ENCODE measurements at regions not wholly inside any gene's neighbourhood (a gene's known extent, or its start where the extent isn't known, plus 50 kb on each side); places are given as distances from the start of the nearest gene placed in this dataset.

DNA sequence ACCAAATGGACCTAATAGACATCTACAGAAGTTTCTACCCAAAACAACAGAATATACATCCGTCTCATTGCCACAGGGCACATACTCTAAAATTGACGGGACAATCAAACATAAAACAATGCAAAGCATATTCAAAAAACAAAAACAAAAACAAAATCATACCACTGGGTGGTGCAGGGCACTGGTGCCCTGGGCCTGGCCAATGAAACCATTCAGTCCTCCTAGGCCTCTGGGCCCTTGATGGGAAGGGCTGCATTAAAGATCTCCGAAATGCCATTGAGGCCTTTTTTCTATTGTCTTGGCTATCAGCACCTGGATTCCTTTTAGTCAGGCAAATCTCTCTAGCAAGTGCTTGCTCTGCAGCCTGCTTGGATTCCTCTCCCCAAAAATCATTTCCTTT, 213.9 kb upstream of the ZCCHC13 start:
- CTCF ChIA-PET = no interaction called here
- no peaks in the 10 kb centered on the region for H3K9me2 ChIP-seq
- H3K4me1 ChIP-seq (ENCODE audit: control insufficient read depth in 1 of 2, insufficient read depth in 2 of 2, low read depth in 1 of 2, low read length in 1 of 2) = no peaks in the 10 kb centered on the region
- 0 out of 2 replicates have a peak, but pooled peaks cover 4% of the 10 kb centered on the region for H3K9me3 ChIP-seq
- no peak overlapping the region for H3K4me2 ChIP-seq
- DNase-seq = no peak
- no peak overlapping the region for H3K4me3 ChIP-seq (ENCODE audit: low read depth in 2 of 2, low read length in 1 of 2)
- POLR2A ChIA-PET = no interaction called here
- no peak overlapping the region for H2AFZ ChIP-seq (ENCODE audit: low read depth)
- no peaks in the 10 kb centered on the region for H3K36me3 ChIP-seq (replicated peaks in 1 of 2; ENCODE audit: control insufficient read depth in 1 of 2, insufficient read depth in 2 of 2, low read length in 1 of 2)
- H3K27me3 ChIP-seq (ENCODE audit: insufficient read depth) = no peaks in the 10 kb centered on the region
- H4K20me1 ChIP-seq (ENCODE audit: insufficient read depth) = no peaks in the 10 kb centered on the region
- WGBS (ENCODE audit: low lambda C conversion rate) = 14% methylated on average over 3 of the region's 3 CpGs
- H3F3A ChIP-seq (replicated peaks; ENCODE audit: insufficient read depth) = no peaks in the 10 kb centered on the region
- TF ChIP-seq SIN3A (IDR thresholded peaks at IDR 0.05; ENCODE audit: borderline replicate concordance, low read depth, low read length) (no peak), FOXM1 (IDR thresholded peaks at IDR 0.05; ENCODE audit: low read depth) (no peak), FOXJ3 (CRISPR knock-in tag; IDR thresholded peaks at IDR 0.05) (no peak), FOSL2 (IDR thresholded peaks at IDR 0.05; ENCODE audit: borderline replicate concordance, low read depth) (no peak), YY1 (IDR thresholded peaks at IDR 0.05; ENCODE audit: low read depth) (no peak), POLR2AphosphoS5 (IDR thresholded peaks at IDR 0.05; ENCODE audit: low read depth, low read length) (no peak), TEAD4 (IDR thresholded peaks at IDR 0.05; ENCODE audit: borderline replicate concordance, insufficient read depth) (no peak), TCF12 (IDR thresholded peaks at IDR 0.05) (no peak), EZH2phosphoT487 (IDR thresholded peaks at IDR 0.05; ENCODE audit: borderline replicate concordance, low read depth) (no peak), RCOR1 (IDR thresholded peaks at IDR 0.05; ENCODE audit: low read length) (no peak), GABPA (IDR thresholded peaks at IDR 0.05; ENCODE audit: low read depth) (no peak), GATA2 (CRISPR knock-in tag; IDR thresholded peaks at IDR 0.05) (no peak), MEF2A (IDR thresholded peaks at IDR 0.05; ENCODE audit: borderline replicate concordance, low read depth) (no peak), JUND (IDR thresholded peaks at IDR 0.05) (no peak), RAD21 (IDR thresholded peaks at IDR 0.05; ENCODE audit: low read length) (no peak), RFX5 (IDR thresholded peaks at IDR 0.05; ENCODE audit: low read length) (no peak), CHD2 (IDR thresholded peaks at IDR 0.05; ENCODE audit: low read length, partially characterized antibody) (no peak)
- TF ChIP-seq, protein P1, sequence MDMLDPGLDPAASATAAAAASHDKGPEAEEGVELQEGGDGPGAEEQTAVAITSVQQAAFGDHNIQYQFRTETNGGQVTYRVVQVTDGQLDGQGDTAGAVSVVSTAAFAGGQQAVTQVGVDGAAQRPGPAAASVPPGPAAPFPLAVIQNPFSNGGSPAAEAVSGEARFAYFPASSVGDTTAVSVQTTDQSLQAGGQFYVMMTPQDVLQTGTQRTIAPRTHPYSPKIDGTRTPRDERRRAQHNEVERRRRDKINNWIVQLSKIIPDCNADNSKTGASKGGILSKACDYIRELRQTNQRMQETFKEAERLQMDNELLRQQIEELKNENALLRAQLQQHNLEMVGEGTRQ (IDR thresholded peaks at IDR 0.05; ENCODE audit: borderline replicate concordance, low read depth, low read length) = no peak
- TF ChIP-seq, protein P2, sequence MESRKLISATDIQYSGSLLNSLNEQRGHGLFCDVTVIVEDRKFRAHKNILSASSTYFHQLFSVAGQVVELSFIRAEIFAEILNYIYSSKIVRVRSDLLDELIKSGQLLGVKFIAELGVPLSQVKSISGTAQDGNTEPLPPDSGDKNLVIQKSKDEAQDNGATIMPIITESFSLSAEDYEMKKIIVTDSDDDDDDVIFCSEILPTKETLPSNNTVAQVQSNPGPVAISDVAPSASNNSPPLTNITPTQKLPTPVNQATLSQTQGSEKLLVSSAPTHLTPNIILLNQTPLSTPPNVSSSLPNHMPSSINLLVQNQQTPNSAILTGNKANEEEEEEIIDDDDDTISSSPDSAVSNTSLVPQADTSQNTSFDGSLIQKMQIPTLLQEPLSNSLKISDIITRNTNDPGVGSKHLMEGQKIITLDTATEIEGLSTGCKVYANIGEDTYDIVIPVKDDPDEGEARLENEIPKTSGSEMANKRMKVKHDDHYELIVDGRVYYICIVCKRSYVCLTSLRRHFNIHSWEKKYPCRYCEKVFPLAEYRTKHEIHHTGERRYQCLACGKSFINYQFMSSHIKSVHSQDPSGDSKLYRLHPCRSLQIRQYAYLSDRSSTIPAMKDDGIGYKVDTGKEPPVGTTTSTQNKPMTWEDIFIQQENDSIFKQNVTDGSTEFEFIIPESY (IDR thresholded peaks at IDR 0.05; ENCODE audit: borderline replicate concordance, low read depth) = no peak
- TF ChIP-seq, protein P3, sequence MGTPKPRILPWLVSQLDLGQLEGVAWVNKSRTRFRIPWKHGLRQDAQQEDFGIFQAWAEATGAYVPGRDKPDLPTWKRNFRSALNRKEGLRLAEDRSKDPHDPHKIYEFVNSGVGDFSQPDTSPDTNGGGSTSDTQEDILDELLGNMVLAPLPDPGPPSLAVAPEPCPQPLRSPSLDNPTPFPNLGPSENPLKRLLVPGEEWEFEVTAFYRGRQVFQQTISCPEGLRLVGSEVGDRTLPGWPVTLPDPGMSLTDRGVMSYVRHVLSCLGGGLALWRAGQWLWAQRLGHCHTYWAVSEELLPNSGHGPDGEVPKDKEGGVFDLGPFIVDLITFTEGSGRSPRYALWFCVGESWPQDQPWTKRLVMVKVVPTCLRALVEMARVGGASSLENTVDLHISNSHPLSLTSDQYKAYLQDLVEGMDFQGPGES (IDR thresholded peaks at IDR 0.05; ENCODE audit: low read depth, low read length) = no peak
- H3K79me2 ChIP-seq (ENCODE audit: insufficient read depth) = no peaks in the 10 kb centered on the region
- H3K27ac ChIP-seq (ENCODE audit: low read depth in 2 of 2, low read length in 1 of 2) = no peak overlapping the region
- no peak overlapping the region for H3K9ac ChIP-seq

All from SK-N-SH (cell line).